ENCODE measurements at regions not wholly inside any gene's neighbourhood (a gene's known extent, or its start where the extent isn't known, plus 50 kb on each side); places are given as distances from the start of the nearest gene placed in this dataset.

DNA sequence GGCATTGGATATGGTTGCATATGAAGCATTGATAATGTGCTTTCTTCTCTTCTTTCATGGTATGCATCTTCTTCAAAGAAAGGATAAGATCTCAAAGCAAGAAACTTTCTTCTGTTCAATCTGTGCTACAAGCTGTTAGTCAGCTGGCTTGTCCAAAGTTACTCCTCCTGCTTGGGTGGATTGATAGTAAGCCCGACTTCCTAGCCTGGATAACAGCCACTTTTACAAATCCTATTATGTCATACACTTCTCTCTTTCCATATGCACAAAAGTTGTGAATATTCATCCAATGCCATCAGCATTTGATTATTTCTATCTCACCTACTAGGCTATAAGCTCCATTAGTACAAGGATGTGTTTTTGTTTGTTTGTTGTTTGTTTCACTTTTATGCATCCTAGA, 891.0 kb upstream of the SORCS1 start:
- Histone ChIP-seq H3K36me3 (no peaks in the 10 kb centered on the region), H3K27ac (no peak overlapping the region), H3K9me3 (no peaks in the 10 kb centered on the region), H3K4me1 (ENCODE audit: control insufficient read depth in 1 of 2, insufficient read depth in 1 of 2, low read depth in 1 of 2, low read length in 1 of 2) (no peaks in the 10 kb centered on the region), H3K27me3 (no peaks in the 10 kb centered on the region), H3K4me3 (ENCODE audit: low read depth in 1 of 2, low read length in 1 of 2) (no peak overlapping the region)
- TF ChIP-seq, protein P1, sequence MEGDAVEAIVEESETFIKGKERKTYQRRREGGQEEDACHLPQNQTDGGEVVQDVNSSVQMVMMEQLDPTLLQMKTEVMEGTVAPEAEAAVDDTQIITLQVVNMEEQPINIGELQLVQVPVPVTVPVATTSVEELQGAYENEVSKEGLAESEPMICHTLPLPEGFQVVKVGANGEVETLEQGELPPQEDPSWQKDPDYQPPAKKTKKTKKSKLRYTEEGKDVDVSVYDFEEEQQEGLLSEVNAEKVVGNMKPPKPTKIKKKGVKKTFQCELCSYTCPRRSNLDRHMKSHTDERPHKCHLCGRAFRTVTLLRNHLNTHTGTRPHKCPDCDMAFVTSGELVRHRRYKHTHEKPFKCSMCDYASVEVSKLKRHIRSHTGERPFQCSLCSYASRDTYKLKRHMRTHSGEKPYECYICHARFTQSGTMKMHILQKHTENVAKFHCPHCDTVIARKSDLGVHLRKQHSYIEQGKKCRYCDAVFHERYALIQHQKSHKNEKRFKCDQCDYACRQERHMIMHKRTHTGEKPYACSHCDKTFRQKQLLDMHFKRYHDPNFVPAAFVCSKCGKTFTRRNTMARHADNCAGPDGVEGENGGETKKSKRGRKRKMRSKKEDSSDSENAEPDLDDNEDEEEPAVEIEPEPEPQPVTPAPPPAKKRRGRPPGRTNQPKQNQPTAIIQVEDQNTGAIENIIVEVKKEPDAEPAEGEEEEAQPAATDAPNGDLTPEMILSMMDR (IDR thresholded peaks at IDR 0.05) = no peak

DNA sequence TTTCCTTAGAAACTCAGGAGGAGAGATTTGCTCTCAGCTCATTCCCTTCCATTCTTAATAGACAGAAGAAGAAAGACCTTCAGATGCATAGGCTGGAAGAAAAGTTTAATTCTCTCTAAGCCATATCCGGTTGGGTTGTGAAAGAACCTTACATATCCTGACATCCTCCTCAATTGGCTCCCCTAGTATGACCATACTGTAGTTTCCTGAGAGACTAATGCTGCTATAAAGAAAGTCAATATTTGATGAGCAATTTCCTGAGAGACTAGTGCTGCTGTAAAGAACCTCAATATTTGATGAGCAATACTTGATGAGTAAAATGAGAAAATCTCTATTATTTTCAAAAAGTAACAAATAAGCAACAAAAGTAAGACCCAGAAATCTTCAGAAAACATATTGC, 888.5 kb upstream of the SORCS1 start:
- Histone ChIP-seq H3K27me3 (no peaks in the 10 kb centered on the region), H3K4me1 (ENCODE audit: control insufficient read depth in 1 of 2, insufficient read depth in 1 of 2, low read depth in 1 of 2, low read length in 1 of 2) (no peaks in the 10 kb centered on the region), H3K4me3 (ENCODE audit: low read depth in 1 of 2, low read length in 1 of 2) (no peak overlapping the region), H3K27ac (no peak overlapping the region), H3K9me3 (no peaks in the 10 kb centered on the region), H3K36me3 (no peaks in the 10 kb centered on the region)
- TF ChIP-seq, protein P1 (IDR thresholded peaks at IDR 0.05) = no peak

DNA sequence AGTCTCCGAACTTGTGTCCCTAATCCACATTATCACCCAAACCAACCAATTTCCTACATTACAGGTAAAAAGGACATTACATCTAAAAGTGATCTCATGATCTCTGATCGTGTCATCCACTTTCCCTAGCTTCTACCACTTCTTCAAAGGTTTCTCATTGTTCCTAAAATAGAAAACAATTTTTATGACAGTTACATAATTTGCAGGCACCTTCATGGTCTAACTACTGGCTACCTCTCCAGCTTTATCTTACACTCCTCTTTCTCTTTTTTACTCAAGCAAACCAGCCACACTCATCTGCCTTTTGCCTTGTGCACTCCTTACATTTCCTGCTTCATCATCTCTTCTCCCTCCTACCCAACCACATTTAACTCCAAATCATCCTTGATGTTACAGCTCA, 886.7 kb upstream of the SORCS1 start:
- Histone ChIP-seq H3K9me3 (no peaks in the 10 kb centered on the region), H3K4me1 (ENCODE audit: control insufficient read depth in 1 of 2, insufficient read depth in 1 of 2, low read depth in 1 of 2, low read length in 1 of 2) (no peaks in the 10 kb centered on the region), H3K27ac (no peak overlapping the region), H3K4me3 (ENCODE audit: low read depth in 1 of 2, low read length in 1 of 2) (no peak overlapping the region), H3K27me3 (no peaks in the 10 kb centered on the region), H3K36me3 (no peaks in the 10 kb centered on the region)
- TF ChIP-seq, protein P1 (IDR thresholded peaks at IDR 0.05) = no peak

DNA sequence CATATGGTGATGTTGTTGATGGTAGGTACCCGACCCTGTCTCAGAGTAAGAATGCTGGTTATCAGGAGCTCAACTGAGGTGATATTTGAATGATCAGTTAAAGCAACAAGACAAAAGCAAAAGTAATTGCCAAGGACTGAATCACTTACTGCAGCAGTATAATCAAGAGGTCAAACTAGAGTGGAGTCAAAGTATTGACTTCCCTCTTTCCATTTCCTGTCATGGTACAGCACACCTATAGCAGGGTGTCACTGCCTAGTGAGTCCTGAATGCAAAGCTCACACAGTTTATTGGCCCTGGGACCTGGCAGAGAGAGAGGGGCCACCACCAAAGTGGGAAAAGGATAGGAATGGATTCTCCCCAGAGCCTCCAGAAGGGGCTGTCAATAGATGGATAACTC, 886.1 kb upstream of the SORCS1 start:
- TF ChIP-seq, protein P1 (IDR thresholded peaks at IDR 0.05) = no peak

DNA sequence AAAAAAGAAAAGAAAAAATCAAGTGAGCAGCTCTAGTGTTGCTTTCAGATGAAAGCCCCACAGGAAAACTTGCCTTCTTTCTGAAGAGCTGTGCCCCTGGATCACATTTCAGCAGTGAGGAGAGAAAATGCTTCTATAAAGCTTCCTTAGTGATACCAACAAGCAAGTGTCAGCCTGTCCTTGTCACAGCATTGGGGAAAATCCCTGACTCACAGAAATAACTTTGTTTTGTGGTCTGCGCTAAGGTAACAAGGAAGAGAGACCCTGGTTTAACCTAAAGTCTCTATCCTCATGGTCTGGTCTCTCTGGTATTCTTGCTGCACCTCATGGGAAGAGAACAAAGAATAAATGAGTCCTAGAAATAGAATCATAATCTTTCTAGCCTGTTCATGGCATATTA, 885.2 kb upstream of the SORCS1 start:
- H3K36me3 ChIP-seq = no peaks in the 10 kb centered on the region
- no peak overlapping the region for H3K27ac ChIP-seq
- H3K4me1 ChIP-seq (ENCODE audit: control insufficient read depth in 1 of 2, insufficient read depth in 1 of 2, low read depth in 1 of 2, low read length in 1 of 2) = no peaks in the 10 kb centered on the region
- no peak overlapping the region for H3K4me3 ChIP-seq (ENCODE audit: low read depth in 1 of 2, low read length in 1 of 2)
- TF ChIP-seq, protein P1 (IDR thresholded peaks at IDR 0.05) = no peak
- no peaks in the 10 kb centered on the region for H3K9me3 ChIP-seq
- no peaks in the 10 kb centered on the region for H3K27me3 ChIP-seq

More for the DNA sequence above, 886.1 kb upstream of the SORCS1 start:
- no peaks in the 10 kb centered on the region for H3K36me3 ChIP-seq
- no peaks in the 10 kb centered on the region for H3K9me3 ChIP-seq
- no peak overlapping the region for H3K4me3 ChIP-seq (ENCODE audit: low read depth in 1 of 2, low read length in 1 of 2)
- no peaks in the 10 kb centered on the region for H3K27me3 ChIP-seq
- H3K27ac ChIP-seq = no peak overlapping the region
- H3K4me1 ChIP-seq (ENCODE audit: control insufficient read depth in 1 of 2, insufficient read depth in 1 of 2, low read depth in 1 of 2, low read length in 1 of 2) = no peaks in the 10 kb centered on the region

DNA sequence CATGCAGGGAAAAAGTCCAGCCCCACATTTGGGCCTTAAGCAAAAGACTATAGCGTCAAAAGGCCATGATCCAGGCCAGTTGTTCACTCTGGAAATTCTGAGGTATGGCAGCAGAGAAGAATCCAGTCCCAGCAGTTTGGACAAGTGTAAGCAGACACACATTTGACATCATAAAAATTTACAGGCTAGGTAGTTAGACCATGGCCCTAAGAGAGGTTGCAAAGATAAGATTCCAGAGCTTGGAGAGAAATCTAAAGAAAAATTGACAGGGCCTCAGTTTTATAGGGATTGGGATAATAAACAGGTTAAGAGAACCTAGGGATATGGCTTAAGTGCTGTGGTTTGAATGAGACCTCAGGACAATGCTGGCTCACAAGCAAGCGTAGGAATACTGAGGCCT, 884.4 kb upstream of the SORCS1 start:
- TF ChIP-seq, protein P1 (IDR thresholded peaks at IDR 0.05) = no peak
- H3K27me3 ChIP-seq = no peaks in the 10 kb centered on the region
- H3K4me3 ChIP-seq (ENCODE audit: low read depth in 1 of 2, low read length in 1 of 2) = no peak overlapping the region
- H3K4me1 ChIP-seq (ENCODE audit: control insufficient read depth in 1 of 2, insufficient read depth in 1 of 2, low read depth in 1 of 2, low read length in 1 of 2) = no peaks in the 10 kb centered on the region
- H3K36me3 ChIP-seq = no peaks in the 10 kb centered on the region
- no peaks in the 10 kb centered on the region for H3K9me3 ChIP-seq
- H3K27ac ChIP-seq = no peak overlapping the region
